Hepatocyte (in vitro differentiated cells): ENCODE measurements at regions not wholly inside any gene's neighbourhood (a gene's known extent, or its start where the extent isn't known, plus 50 kb on each side); places are given as distances from the start of the nearest gene placed in this dataset.

ENCODE experiments used
- CTCF ChIP-seq: fragments of 200-600 bp; sonication (generic); IDR thresholded peaks from 2 replicates; pipeline ENCODE4 v1.5.1; 2016; ENCODE audit warnings: antibody characterized with exemption, mild to moderate bottlenecking; ENCODE audit not compliant: poor library complexity
- EZH2 ChIP-seq: fragments of 200-600 bp; sonication (generic); IDR thresholded peaks from 2 replicates; pipeline ENCODE4 v1.6.1; 2016; ENCODE audit warnings: antibody characterized with exemption, mild to moderate bottlenecking, borderline replicate concordance
- EZH2phosphoT487 ChIP-seq: fragments of 200-600 bp; sonication (generic); IDR thresholded peaks from one replicate; pipeline ENCODE4 v1.6.1; 2018; ENCODE audit warnings: antibody characterized with exemption, mild to moderate bottlenecking, low read depth, moderate library complexity; ENCODE audit not compliant: unreplicated experiment, severe bottlenecking

- TF ChIP-seq CTCF (no peak), EZH2phosphoT487 (no peak), EZH2 (no peak)
These were observed 95.7 kb downstream of the KCTD12 start for GRCh38 chr13:76790526-76790925.
